ENCODE measurements at regions not wholly inside any gene's neighbourhood (a gene's known extent, or its start where the extent isn't known, plus 50 kb on each side); places are given as distances from the start of the nearest gene placed in this dataset.

GRCh38 chr20:60803335-60804055 lies 448.6 kb upstream of the CDH4 start:
- no peak for DNase-seq (ENCODE audit: low spot score)

- DNase-seq (ENCODE audit: low spot score) = no peak
These were observed 447.7 kb upstream of the CDH4 start for GRCh38 chr20:60804240-60804917.

GRCh38 chr20:60804918-60805630 lies 447.0 kb upstream of the CDH4 start:
- DNase-seq (ENCODE audit: low spot score) = no peak

GRCh38 chr20:60806354-60806753 lies 445.7 kb upstream of the CDH4 start:
- DNase-seq (ENCODE audit: low spot score) = no peak

- DNase-seq (ENCODE audit: low spot score) = no peak
These were observed 445.2 kb upstream of the CDH4 start for GRCh38 chr20:60806824-60807223.

DNA sequence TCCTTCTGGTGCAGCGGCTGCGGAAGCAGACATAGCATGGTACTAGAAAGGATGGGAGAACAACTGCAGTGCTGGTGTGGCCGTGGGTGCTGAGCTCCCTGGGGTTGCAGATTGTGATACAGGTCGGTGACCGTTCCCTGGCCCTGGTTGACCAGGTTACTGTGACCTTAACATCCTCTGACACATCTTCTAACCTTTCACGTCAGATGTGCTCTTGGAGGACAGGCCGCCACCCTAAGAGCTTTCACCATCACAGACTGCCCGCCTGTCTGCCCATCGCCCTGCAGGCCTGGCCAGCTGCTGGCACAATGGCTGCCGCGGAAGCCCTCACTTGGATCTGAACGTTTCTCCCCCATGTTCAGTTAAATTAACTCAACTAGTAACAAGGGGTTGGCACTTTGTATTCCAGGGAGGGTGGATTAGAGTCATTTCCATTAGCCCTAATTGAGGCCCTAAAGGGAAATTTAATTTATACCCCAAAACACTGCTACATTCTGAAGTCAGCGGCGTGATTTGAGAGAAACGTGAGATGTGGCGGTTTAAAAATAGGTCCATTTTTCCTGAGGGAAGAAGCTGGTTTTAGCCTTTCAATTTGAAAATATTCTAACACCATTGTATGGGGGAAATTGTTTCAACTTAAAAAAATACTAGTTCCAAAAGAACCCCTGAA lies 443.9 kb upstream of the CDH4 start:
- DNase-seq (ENCODE audit: low spot score) = no peak

DNA sequence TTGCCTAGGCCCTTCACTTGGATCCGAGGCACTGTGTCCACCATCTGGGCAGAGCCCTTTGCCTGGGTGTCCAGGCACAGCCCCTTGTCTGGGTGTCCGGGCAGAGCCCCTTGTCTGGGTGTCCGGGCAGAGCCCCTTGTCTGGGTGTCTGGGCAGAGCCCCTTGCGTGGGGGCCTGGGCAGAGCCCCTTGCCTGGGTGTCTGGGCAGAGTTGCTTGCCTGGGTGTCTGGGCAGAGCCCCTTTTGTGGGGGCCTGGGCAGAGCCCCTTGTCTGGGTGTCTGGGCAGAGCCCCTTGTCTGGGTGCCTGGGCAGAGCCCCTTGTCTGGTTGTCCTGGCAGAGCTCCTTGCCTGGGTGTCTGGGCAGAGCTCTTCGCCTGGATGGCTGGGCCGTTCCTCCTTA lies 443.4 kb upstream of the CDH4 start:
- no peak for DNase-seq (ENCODE audit: low spot score)

DNA sequence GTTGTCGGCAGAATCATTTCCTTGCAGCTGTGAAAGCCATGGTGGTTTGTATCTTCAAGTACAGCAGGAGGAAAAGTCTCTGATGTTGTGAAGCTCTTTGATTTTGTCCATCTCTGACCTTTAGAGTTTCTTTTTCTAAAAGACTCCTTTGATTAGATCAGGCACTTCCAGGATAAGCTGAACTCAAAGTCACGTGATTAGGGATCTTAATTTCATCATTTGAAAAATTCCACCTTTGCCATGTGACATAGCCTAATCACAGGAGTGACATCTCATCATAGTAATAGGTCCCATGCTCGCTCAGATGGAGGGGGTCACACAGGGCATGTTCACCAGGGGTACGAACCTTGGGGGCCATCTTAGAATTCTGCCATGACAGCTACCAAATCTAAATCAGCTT lies 441.5 kb upstream of the CDH4 start:
- DNase-seq (ENCODE audit: low spot score) = no peak

DNA sequence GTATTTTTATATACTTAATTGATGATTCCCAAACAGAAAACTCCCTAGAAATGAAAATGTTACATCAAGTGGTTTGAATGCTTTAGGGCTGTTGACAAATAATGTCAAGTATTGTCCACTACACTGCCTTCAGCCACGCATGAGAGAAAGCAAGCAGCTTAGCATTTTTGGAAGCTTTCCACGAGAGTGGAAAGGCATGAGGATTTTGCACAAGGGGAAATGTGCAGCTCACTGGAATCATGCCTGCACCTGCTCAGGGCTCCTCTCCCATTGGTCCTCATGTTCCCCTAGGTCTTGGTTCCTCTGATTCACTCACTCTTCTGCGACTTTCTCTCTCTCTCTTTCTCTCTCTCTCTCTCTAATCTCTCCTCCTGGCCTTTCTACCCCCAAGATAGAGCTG lies 439.5 kb upstream of the CDH4 start:
- DNase-seq (ENCODE audit: low spot score) = no peak

- DNase-seq (ENCODE audit: low spot score) = no peak
These were observed 439.0 kb upstream of the CDH4 start for GRCh38 chr20:60813066-60813465.

DNA sequence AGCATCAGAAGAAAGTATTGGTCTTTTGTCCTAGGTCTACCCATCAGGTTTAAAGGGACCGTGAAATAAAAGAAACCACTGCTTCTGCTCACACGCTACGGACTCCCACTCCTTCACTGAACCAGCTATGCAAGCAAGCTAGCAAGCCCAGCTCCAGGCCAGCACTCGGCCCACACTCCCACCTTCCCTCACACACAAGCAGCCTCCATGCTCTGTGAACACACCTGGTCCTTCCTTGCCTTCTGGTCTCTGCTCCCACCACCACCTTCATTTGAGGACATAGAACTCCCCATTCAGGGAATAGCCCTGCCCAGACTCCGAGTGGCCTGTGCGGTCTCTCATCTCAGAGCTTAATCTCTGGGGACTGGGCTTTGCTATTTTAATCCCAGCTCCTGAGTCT lies 436.4 kb upstream of the CDH4 start:
- DNase-seq (ENCODE audit: low spot score) = no peak

DNA sequence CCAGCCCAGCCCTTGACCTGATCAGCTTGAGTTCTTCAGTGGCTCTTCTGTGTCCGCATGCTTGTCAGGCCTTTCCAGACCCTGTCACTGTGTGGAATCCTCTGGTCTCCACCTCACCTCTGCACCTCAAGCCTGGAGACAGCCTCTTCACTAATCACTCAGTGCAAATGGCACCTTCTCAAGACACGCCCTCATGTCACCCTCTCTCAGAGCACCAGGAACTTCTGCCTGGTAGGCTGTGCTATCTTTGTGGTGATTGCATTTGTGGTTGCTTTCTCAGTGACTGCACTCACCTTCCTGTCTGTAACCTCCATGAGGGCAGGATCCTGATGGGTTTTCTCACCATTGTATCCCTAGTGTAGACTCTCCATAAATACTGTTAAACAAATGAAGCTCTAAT lies 435.2 kb upstream of the CDH4 start:
- no peak for DNase-seq (ENCODE audit: low spot score)

DNA sequence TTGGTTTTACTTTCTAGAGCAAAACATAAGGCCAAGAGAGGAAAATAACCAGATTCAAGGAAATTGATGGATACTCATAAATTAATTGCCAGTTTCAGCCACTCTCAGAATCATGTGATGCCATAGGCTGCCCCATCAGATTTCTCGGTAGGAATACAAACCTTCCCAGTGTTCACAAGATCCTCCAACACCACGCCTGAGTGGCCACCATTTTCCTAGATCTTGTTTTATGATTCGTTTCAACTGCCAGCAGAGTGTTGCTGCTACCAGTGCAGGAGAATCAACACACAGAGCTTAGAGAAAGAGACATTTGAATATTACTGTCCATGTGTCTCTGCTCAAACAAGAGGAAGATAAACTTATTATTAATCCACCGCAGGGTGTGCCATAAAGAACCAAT lies 434.2 kb upstream of the CDH4 start:
- no peak for DNase-seq (ENCODE audit: low spot score)

- no peak for DNase-seq (ENCODE audit: low spot score)
These were observed 432.6 kb upstream of the CDH4 start for GRCh38 chr20:60819511-60819910.

DNA sequence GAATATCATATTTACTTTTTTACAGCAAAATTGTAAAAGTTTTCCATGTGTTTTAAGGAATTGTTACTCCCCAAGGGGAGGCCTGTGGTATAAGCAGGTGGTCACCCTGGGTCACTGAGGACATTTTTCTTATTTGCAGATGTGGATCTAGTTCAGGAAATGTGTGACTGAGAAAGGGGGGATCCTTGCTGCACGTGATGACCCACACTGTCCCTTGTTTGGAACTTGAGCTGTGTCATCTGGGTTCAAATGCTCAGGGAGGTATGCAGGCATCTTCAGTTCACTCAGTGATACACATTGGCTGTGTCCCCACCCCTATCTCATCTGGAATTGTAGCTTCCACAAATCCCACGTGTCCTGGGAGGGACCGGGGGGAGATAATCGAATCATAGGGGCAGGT lies 431.9 kb upstream of the CDH4 start:
- DNase-seq (ENCODE audit: low spot score) = no peak

DNA sequence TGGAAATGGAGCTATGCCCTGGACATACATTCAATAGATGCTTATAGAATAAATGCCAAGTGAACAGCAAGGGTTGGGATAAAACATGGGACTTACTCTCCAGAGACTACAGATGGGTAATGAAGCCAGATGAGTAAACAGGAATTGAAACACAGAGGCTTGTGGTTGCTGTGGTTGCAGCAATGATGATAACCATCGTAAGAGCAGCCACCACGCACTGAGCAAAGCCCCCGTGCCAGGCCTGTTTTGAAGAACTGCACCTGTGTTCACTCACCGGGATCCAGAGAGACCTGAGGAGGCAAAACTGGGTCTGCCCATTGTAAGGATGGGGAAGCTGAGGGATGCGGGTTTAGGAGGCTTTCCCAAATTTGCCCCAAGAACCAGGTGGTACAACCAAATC lies 431.1 kb upstream of the CDH4 start:
- no peak for DNase-seq (ENCODE audit: low spot score)

DNA sequence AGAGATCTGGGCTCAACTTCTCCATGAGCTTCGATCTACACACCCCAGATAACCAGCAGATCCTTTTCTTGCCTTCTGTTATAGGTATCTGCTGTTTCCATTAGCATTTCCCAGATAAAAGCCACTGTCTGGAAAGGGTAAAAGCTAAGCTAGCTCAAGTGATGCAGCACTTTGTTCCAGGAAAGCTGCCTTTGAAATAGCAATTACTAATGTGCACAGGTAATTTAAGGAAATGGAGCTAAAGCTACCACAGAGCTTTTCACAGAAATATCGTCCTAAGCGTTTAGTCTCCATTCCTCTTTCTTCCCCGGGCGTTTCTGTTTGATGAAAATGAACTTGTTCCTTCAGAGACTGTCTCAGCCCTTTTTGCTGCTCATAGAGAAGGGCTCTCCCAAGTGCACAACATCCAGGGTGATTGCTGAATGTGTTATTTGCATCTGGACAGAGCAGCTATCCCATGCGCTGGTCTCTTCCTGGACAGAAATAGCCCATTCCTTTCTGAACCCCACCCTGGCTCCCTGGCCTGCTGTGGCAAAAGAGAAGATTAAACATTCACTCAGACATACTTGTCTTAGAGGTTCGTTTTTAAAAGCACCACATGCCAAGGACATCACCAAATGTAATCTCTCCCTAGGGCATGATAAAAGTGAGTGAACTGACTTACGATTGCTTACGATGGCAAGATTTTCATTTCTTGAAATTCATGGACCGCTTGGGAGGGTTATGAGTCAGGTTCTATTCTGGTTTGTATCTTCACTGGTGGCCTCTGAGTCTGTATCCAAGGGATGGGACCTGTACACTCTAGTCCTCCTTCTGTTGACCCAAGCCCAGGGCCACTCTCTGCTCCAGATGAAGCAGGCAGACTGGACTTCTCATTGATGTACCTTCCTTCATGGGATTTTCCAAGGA lies 429.1 kb upstream of the CDH4 start:
- no peak for DNase-seq (ENCODE audit: low spot score)

DNA sequence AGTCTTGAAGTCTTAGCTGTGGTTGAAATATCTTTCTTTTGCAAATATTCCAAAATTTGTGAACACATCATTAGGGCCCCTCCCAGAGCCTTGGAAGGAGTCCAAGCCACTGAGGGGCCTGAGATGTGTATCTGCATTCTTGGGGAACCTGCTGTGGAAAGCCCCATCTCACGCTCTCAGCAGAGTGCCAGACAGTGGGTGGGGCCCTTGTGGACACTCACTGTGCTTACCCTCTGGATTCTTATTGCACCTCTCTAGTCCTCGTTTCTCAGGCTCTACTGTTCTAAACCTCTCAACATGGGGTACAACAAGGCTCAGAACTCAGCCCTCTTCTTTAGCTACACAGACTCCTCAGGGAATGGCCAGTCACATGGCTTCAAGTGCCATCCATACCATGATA lies 416.2 kb upstream of the CDH4 start:
- no peak for DNase-seq (ENCODE audit: low spot score)

GRCh38 chr20:60837173-60837770 lies 414.8 kb upstream of the CDH4 start:
- DNase-seq (ENCODE audit: low spot score) = no peak

- no peak for DNase-seq (ENCODE audit: low spot score)
These were observed 413.8 kb upstream of the CDH4 start for GRCh38 chr20:60838297-60838696.

GRCh38 chr20:60840971-60841370 lies 411.1 kb upstream of the CDH4 start:
- DNase-seq (ENCODE audit: low spot score) = no peak
